Skeletal muscle tissue (tissue), 3 donors: ENCODE measurements at regions not wholly inside any gene's neighbourhood (a gene's known extent, or its start where the extent isn't known, plus 50 kb on each side); places are given as distances from the start of the nearest gene placed in this dataset.

Experiments
- H3K27ac ChIP-seq: one replicate; pipeline ENCODE4 v1.7.0; 2013; ENCODE audit warnings: mild to moderate bottlenecking, low read depth, low read length, inconsistent platforms
- H3K27me3 ChIP-seq, 3 donors: one replicate each; pipeline ENCODE4 v1.7.0; 2013; ENCODE audit warnings: low read length in 3 of 3; ENCODE audit not compliant: control insufficient read depth in 3 of 3, insufficient read depth in 3 of 3
- H3K36me3 ChIP-seq, 3 donors: one replicate each; pipeline ENCODE4 v1.7.0; 2013; ENCODE audit warnings: low read length in 3 of 3; ENCODE audit not compliant: control insufficient read depth in 3 of 3, insufficient read depth in 3 of 3
- H3K4me1 ChIP-seq, 3 donors: one replicate each; pipeline ENCODE4 v1.7.0; 2013; ENCODE audit warnings: low read length in 3 of 3, mild to moderate bottlenecking in 3 of 3; ENCODE audit not compliant: control insufficient read depth in 3 of 3, insufficient read depth in 3 of 3
- H3K4me3 ChIP-seq, 3 donors: one replicate each; pipeline ENCODE4 v1.7.0; 2013; ENCODE audit warnings: low read length in 3 of 3
- H3K9ac ChIP-seq, 3 donors: one replicate each; pipeline ENCODE4 v1.7.0; 2013; ENCODE audit warnings: low read length in 3 of 3, mild to moderate bottlenecking in 3 of 3, moderate library complexity in 2 of 3, low read depth in 1 of 3
- H3K9me3 ChIP-seq, 3 donors: one replicate each; pipeline ENCODE4 v1.7.0; 2013; ENCODE audit warnings: low read length in 3 of 3; ENCODE audit not compliant: control insufficient read depth in 3 of 3
- donor health status: Osteomylitis.

DNA sequence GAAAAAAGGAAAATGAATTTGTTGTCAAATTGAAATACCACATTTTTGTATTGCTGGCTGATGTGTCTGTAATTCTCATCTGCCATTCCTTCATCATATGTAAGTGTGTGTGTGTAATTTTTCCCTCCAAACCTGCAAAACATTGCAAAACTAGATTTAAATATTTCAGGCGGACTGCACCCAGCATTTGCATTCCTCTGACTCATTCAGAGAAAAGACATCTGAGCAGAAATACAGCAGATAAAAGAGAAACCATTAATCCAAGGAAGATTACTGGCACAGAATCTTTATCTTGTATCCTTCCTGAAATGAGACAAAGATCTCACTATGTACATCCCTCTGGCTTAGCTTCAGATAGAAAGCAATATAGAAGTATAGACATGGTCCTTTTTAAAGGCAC is 275.3 kb downstream of the TMEM38B start:
- Histone ChIP-seq H3K27me3 (no peaks in the 10 kb centered on the region), H3K9ac (no peak overlapping the region), H3K9me3 (no peaks in the 10 kb centered on the region)

GRCh38 chr9:105971986-105972385 is 277.6 kb downstream of the TMEM38B start:
- H3K36me3 ChIP-seq = no peaks in the 10 kb centered on the region

More for the DNA sequence above, 275.3 kb downstream of the TMEM38B start:
- Histone ChIP-seq H3K27ac (no peak overlapping the region), H3K4me1 (no peaks in the 10 kb centered on the region), H3K36me3 (no peaks in the 10 kb centered on the region), H3K4me3 (no peak overlapping the region)

GRCh38 chr9:105972466-105973204 is 278.3 kb downstream of the TMEM38B start:
- no peak overlapping the region for H3K4me3 ChIP-seq
- H3K27me3 ChIP-seq = no peaks in the 10 kb centered on the region
- H3K9me3 ChIP-seq = no peaks in the 10 kb centered on the region
- H3K4me1 ChIP-seq = no peaks in the 10 kb centered on the region
- H3K36me3 ChIP-seq = no peaks in the 10 kb centered on the region
- no peak overlapping the region for H3K9ac ChIP-seq
- no peak overlapping the region for H3K27ac ChIP-seq

More at GRCh38 chr9:105971986-105972385, 277.6 kb downstream of the TMEM38B start:
- H3K4me3 ChIP-seq = no peak overlapping the region
- H3K27ac ChIP-seq = no peak overlapping the region
- no peaks in the 10 kb centered on the region for H3K9me3 ChIP-seq
- no peak overlapping the region for H3K9ac ChIP-seq
- H3K4me1 ChIP-seq = no peaks in the 10 kb centered on the region
- H3K27me3 ChIP-seq = no peaks in the 10 kb centered on the region

DNA sequence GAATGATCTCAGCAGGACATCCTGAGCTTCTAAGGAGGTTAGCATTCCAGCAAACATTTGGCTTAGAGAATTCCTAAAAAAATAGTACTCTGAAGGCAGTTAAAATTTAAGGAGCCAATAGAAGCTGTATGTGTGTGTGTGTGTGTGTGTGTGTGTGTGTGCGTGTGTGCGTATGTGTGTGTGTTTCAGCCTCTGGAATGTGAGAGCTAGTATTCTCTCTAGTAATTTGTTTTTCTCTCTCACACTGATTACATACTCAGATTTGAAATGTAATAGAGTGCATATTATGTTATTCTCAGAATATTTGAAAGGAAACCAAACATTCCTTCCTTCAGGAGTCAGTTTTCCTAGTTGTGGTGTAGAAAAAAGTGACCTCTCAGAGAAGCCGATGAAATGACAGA is 279.6 kb downstream of the TMEM38B start:
- no peaks in the 10 kb centered on the region for H3K9me3 ChIP-seq
- no peaks in the 10 kb centered on the region for H3K27me3 ChIP-seq
- no peak overlapping the region for H3K27ac ChIP-seq

GRCh38 chr9:105975886-105976645 is 281.7 kb downstream of the TMEM38B start:
- Histone ChIP-seq H3K27ac (no peak overlapping the region), H3K9me3 (no peaks in the 10 kb centered on the region), H3K4me1 (no peaks in the 10 kb centered on the region), H3K27me3 (no peaks in the 10 kb centered on the region), H3K4me3 (no peak overlapping the region), H3K36me3 (no peaks in the 10 kb centered on the region), H3K9ac (no peak overlapping the region)

More for the DNA sequence above, 279.6 kb downstream of the TMEM38B start:
- Histone ChIP-seq H3K4me3 (no peak overlapping the region), H3K36me3 (no peaks in the 10 kb centered on the region), H3K4me1 (no peaks in the 10 kb centered on the region), H3K9ac (no peak overlapping the region)

- no peak overlapping the region for H3K4me3 ChIP-seq
- no peaks in the 10 kb centered on the region for H3K4me1 ChIP-seq
- no peaks in the 10 kb centered on the region for H3K9me3 ChIP-seq
- H3K36me3 ChIP-seq = no peaks in the 10 kb centered on the region
- no peak overlapping the region for H3K27ac ChIP-seq
- no peaks in the 10 kb centered on the region for H3K27me3 ChIP-seq
- H3K9ac ChIP-seq = no peak overlapping the region
Observed at GRCh38 chr9:105978336-105978735, 284.0 kb downstream of the TMEM38B start.

DNA sequence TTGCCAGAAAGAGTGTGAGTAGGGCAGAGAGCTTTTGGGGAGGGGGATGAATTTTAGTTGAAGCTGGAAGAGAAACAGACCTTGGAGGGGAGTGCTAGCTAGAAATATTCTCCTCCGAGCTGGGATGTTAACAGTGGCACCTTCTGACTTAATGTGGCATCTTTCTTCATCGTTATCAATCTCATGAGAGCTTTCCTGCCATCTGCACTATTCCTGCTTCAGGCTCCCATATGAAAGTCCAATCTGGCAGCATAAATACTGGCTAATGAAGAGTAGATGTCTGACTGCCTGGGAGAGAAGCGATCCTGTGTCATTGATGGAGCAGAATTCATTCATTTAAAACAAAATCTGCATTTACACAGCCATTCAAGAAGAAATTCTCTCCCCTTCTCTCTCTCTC is 284.5 kb downstream of the TMEM38B start:
- Histone ChIP-seq H3K36me3 (no peaks in the 10 kb centered on the region), H3K9me3 (no peaks in the 10 kb centered on the region), H3K27ac (no peak overlapping the region), H3K9ac (no peak overlapping the region), H3K4me1 (no peaks in the 10 kb centered on the region), H3K4me3 (no peak overlapping the region), H3K27me3 (no peaks in the 10 kb centered on the region)

DNA sequence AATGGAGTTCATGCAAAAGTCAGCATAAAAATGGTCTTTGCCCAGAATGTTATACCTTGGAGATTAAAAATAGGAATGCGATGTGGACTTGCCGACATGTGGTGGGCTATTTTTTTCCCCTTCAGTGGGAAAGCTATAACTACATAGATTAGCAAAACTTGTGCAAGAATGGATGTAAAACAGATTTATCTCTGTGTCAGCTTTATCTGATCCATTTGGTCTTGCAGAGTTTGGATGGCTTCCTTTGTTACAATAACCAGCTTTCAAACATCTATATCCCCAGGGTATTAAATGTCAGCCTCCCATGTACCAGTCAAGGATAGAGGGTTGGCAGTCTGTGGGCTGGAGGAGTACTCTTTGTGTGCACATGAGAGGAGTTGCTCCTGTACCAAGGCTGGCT is 284.9 kb downstream of the TMEM38B start:
- Histone ChIP-seq H3K4me1 (no peaks in the 10 kb centered on the region), H3K27me3 (no peaks in the 10 kb centered on the region), H3K4me3 (no peak overlapping the region), H3K9me3 (no peaks in the 10 kb centered on the region), H3K9ac (no peak overlapping the region), H3K27ac (no peak overlapping the region), H3K36me3 (no peaks in the 10 kb centered on the region)

DNA sequence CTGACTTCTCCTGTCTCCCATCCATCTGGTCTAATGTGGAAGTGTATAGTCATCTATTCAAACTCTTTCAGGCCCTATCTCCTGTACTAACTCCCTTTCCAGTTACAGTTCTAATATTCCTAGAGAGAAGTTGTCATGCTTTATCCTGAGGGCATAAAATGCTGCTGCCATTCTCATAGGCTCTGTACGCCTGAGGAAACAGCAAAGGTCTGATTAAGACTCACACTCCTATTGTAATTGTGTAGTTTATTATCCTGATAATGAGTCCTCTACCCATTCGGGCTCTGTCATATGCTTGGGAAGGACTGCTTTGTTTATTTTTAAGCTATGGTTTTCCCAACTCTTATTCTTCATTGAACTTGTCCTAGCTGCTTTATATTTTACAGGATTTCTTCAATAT is 290.4 kb downstream of the TMEM38B start:
- Histone ChIP-seq H3K9me3 (no peaks in the 10 kb centered on the region), H3K36me3 (no peaks in the 10 kb centered on the region), H3K27ac (no peak overlapping the region), H3K27me3 (no peaks in the 10 kb centered on the region), H3K4me1 (no peaks in the 10 kb centered on the region), H3K9ac (no peak overlapping the region), H3K4me3 (no peak overlapping the region)

DNA sequence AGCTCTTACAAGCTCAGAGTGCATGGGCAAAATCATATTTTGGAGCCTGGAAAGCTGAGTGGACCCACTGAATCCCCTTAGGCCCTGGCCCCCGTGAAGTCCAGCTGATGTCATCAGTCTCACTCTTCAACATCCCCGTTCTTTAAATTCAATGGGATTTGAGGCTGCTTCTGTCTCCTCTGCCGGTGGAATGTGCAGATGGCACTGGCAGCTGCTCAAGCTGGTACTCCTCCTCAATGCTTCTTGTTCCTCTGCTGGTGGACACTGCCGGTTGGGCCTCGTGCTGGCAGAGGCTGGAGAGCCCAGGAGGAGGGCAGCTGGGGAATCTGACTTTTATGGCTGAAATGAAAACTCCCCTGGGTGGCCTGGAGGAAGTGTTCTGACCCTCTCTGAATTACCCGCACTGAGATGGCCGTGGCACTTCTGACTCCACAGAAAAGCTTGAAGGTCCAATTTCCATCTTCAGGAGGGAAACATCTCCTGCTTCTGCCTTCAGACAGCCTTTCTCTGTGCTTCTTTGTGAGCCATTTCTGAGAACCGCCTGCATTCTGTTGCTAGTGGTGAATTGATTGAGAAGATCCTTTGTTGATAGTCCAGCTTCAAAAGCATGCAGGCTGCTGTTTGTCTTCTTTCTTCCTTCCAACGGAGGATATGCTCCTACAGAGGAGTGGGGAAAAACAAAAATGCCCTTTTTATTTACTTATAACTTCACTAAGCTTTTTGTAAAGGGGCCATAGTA is 298.9 kb downstream of the TMEM38B start:
- Histone ChIP-seq H3K4me1 (no peaks in the 10 kb centered on the region), H3K9ac (no peak overlapping the region), H3K27me3 (no peaks in the 10 kb centered on the region), H3K27ac (no peak overlapping the region), H3K4me3 (no peak overlapping the region), H3K9me3 (no peaks in the 10 kb centered on the region), H3K36me3 (no peaks in the 10 kb centered on the region)
